ENCODE measurements at regions not wholly inside any gene's neighbourhood (a gene's known extent, or its start where the extent isn't known, plus 50 kb on each side); places are given as distances from the start of the nearest gene placed in this dataset.

- no peak for TF ChIP-seq POLR2A (IDR thresholded peaks at IDR 0.05)
- TF ChIP-seq, protein P1, sequence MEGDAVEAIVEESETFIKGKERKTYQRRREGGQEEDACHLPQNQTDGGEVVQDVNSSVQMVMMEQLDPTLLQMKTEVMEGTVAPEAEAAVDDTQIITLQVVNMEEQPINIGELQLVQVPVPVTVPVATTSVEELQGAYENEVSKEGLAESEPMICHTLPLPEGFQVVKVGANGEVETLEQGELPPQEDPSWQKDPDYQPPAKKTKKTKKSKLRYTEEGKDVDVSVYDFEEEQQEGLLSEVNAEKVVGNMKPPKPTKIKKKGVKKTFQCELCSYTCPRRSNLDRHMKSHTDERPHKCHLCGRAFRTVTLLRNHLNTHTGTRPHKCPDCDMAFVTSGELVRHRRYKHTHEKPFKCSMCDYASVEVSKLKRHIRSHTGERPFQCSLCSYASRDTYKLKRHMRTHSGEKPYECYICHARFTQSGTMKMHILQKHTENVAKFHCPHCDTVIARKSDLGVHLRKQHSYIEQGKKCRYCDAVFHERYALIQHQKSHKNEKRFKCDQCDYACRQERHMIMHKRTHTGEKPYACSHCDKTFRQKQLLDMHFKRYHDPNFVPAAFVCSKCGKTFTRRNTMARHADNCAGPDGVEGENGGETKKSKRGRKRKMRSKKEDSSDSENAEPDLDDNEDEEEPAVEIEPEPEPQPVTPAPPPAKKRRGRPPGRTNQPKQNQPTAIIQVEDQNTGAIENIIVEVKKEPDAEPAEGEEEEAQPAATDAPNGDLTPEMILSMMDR (IDR thresholded peaks at IDR 0.05): no peak
- no peak for DNase-seq
- no peak overlapping the region for H3K27ac ChIP-seq
- no peaks in the 10 kb centered on the region for H3K4me1 ChIP-seq
- no peaks in the 10 kb centered on the region for H3K27me3 ChIP-seq
- H3K4me3 ChIP-seq: no peak overlapping the region
- no peaks in the 10 kb centered on the region for H3K9me3 ChIP-seq
- no peaks in the 10 kb centered on the region for H3K36me3 ChIP-seq
Measured at GRCh38 chr3:5448816-5449215, 261.3 kb downstream of the EDEM1 start.

- no peak overlapping the region for H3K27ac ChIP-seq
- TF ChIP-seq, protein P1 (IDR thresholded peaks at IDR 0.05): no peak
- no peak for TF ChIP-seq POLR2A (IDR thresholded peaks at IDR 0.05)
- H3K9me3 ChIP-seq: no peaks in the 10 kb centered on the region
- H3K36me3 ChIP-seq: no peaks in the 10 kb centered on the region
- no peak overlapping the region for H3K4me3 ChIP-seq
- H3K27me3 ChIP-seq: no peaks in the 10 kb centered on the region
- no peaks in the 10 kb centered on the region for H3K4me1 ChIP-seq
- no peak for DNase-seq
Measured at GRCh38 chr3:5456199-5456598, 268.7 kb downstream of the EDEM1 start.

GRCh38 chr3:5458526-5458925 is 271.0 kb downstream of the EDEM1 start:
- no peaks in the 10 kb centered on the region for H3K4me1 ChIP-seq
- no peak for DNase-seq
- no peak overlapping the region for H3K4me3 ChIP-seq
- H3K27ac ChIP-seq: no peak overlapping the region
- no peaks in the 10 kb centered on the region for H3K36me3 ChIP-seq
- no peak for TF ChIP-seq POLR2A (IDR thresholded peaks at IDR 0.05)
- TF ChIP-seq, protein P1 (IDR thresholded peaks at IDR 0.05): no peak
- no peaks in the 10 kb centered on the region for H3K9me3 ChIP-seq
- no peaks in the 10 kb centered on the region for H3K27me3 ChIP-seq

DNA sequence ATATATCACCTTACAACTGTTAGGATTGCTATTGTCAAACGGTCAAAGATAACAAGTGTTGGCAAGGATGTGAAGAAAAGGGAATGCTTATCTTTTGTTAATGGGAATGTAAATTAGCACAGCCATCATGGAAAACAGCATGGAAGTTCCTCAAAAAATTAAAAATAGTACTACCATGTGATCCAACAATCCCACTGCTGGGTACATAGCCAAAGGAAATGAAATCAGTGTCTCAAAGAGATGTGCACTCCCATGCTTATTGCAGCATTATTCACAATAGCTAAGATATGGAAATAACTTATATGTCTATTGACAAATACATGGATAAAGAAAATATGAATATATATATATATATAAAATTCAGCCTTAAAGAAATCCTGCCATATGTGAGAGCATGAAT is 274.6 kb downstream of the EDEM1 start:
- Histone ChIP-seq H3K27ac (no peak overlapping the region), H3K4me3 (no peak overlapping the region), H3K36me3 (no peaks in the 10 kb centered on the region), H3K9me3 (no peaks in the 10 kb centered on the region), H3K27me3 (no peaks in the 10 kb centered on the region), H3K4me1 (no peaks in the 10 kb centered on the region)
- DNase-seq: no peak
- no peak for TF ChIP-seq POLR2A (IDR thresholded peaks at IDR 0.05)
- TF ChIP-seq, protein P1 (IDR thresholded peaks at IDR 0.05): no peak

DNA sequence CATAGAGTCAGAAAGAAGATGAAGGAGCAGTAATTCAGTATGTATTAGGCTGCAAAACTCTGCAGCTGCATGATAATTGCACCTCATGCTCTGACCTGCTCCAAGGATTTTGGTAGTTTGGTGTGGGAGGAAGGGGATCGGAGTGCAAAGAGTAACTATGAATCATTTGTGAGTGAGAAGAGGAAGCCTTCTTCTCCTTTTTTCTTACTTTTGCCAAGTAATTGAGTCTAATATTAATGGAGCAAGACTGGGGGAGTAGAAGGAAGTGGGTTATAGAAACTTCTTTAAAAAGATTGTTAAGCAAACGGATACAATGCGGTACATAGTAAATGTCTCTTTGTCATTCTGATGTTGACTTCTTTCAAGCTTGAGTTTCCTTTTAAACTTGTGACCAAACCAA is 276.5 kb downstream of the EDEM1 start:
- Histone ChIP-seq H3K27me3 (no peaks in the 10 kb centered on the region), H3K27ac (no peak overlapping the region), H3K36me3 (no peaks in the 10 kb centered on the region), H3K4me3 (no peak overlapping the region), H3K4me1 (no peaks in the 10 kb centered on the region), H3K9me3 (no peaks in the 10 kb centered on the region)
- DNase-seq: no peak
- TF ChIP-seq, protein P1 (IDR thresholded peaks at IDR 0.05): no peak
- no peak for TF ChIP-seq POLR2A (IDR thresholded peaks at IDR 0.05)

DNA sequence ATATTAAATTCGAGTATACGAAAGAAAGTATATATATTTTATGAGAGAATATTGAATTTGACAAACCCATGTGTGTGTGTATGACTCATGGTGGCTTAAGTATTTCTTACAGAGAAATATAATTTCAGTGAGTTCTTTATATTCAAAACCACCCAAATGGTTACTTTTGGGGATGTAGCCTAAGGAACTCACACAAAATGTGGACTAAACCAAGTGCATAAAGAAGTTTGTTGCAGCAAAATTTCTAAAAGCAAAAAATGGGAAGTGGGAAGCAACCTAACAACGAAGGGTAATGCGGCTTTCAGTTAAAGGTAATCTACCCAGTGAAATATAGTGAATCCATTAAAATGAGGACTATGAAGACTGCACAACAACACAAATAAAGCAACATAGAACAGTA is 277.1 kb downstream of the EDEM1 start:
- Histone ChIP-seq H3K9me3 (no peaks in the 10 kb centered on the region), H3K27me3 (no peaks in the 10 kb centered on the region), H3K36me3 (no peaks in the 10 kb centered on the region), H3K4me1 (no peaks in the 10 kb centered on the region), H3K27ac (no peak overlapping the region), H3K4me3 (no peak overlapping the region)
- TF ChIP-seq, protein P1 (IDR thresholded peaks at IDR 0.05): no peak
- no peak for TF ChIP-seq POLR2A (IDR thresholded peaks at IDR 0.05)
- no peak for DNase-seq

All from Peyer's patch (tissue), 4 donors.